HG03103 (cell line): ENCODE measurements at regions not wholly inside any gene's neighbourhood (a gene's known extent, or its start where the extent isn't known, plus 50 kb on each side); places are given as distances from the start of the nearest gene placed in this dataset.

ENCODE experiments used
- ATAC-seq: cut with Tn5 transposase; IDR thresholded peaks from one replicate; pipeline ENCODE4 v1.9.1; 2021; ENCODE audit warnings: low read depth; ENCODE audit not compliant: unreplicated experiment

GRCh38 chr10:3233486-3233990, 61.0 kb upstream of the PITRM1 start:
- ATAC-seq = no peak

GRCh38 chr10:3231951-3232730, 59.6 kb upstream of the PITRM1 start:
- no peak for ATAC-seq

DNA sequence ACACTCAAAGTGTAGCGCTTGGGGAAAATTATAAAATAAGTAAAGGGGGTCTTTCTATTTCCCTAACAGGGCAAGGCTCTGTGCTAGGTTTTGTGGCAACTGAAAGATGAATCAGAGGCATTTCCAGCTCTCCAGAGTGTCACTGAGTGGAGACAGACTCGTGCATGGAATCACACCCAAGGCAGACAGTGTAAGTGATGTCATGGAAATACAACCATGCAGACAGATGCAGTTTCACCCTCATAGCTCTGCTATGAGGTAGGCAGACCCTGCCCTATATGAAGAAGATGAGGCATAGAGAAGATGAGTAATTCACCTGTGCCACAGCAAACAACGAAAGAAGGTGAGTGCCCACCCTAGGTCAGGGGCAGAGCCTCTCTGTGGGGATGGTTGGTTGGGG, 57.2 kb upstream of the PITRM1 start:
- ATAC-seq = no peak

GRCh38 chr10:3228629-3228945, 56.0 kb upstream of the PITRM1 start:
- no peak for ATAC-seq

DNA sequence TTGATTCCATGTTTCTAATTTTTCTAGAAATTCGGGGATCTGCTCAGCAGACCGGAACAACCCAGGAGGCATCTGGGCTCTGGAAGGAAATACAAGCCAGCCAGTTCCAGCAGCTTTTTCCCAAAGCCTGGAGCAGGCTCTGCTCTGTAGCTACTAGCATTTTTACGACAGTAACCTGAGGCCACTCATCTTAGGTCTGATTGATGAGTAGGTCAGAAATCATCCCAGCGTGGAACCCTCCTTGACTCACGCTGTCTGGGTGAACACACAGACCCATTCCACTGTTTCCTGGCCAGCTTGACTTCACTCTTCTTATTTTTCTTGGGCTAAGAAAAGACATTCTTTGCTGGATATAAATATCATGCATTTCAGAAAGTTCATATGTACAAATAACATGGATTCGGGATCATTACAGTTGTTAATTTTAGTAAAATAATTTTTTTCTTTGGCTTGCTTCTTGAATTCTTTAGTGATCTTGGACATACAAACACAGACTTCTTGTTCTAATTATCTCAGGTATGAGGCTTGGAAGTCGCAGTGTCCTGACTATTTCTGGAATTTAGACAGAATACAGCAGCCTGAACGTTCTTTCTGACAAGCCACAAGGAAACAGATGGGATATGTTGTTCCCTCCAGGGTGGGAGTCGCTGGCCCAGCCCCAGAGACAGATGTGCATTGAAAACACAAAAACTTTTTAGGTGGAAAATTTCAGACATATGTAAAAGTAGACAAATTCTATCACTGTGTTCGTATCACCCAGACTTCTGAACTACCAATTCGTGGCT, 54.6 kb upstream of the PITRM1 start:
- no peak for ATAC-seq

DNA sequence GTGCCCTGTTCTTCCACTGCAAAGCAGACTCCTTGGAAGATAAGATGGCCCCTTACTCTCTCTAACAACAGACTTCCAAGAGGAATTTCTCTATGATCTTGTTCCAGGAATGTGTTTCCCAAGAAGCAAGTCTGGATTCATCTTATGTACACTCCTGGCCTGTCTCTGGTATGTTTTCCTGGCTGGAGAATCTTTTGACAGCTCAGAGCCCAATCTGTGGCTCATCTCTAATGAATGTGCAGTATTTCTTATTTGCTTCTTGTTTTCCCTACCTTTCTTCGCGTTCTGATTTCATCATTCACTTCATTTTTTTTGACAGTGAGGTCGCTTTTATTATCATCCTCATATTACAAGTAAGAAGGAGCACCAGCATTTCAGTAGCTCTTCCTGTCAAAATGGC, 53.0 kb upstream of the PITRM1 start:
- ATAC-seq = no peak

DNA sequence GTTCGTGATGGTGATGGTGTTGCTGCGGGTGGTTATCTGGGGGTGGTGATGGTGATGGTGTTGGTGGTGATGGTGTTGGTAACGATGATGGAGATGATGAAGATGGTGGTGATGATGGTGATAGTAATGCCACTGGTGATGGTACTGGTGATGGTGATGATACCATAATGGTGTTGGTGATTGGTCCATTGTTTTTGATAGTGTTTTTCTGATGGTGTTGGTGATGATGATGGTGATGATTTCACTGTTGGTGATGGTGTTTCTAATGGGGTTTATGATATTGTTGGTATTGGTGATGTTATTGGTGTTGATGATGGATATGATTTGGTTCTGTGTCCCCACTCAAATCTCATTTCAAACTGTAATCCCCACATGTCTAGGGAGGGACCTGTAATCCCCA, 51.7 kb upstream of the PITRM1 start:
- no peak for ATAC-seq

DNA sequence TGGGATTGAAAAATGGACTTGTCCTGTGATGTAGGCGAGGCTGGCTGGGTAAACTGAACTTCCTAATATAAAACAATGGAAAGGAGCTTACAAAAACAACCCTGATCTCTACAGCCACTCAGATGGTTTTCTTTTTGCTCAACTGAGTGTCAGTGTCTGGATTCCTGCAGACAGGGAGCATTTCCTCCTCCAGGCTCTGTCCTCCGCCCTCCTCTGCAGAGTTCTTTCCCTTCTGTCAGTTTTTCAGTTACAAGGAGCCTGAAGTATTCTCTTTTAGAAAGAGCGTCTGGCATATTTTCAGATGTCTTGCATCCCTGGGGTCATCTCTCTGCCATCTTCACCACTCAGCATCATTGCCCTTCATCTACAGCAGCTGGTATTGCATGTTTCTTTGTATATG, 50.0 kb upstream of the PITRM1 start:
- ATAC-seq = no peak
